H9 (cell line): ENCODE measurements at regions not wholly inside any gene's neighbourhood (a gene's known extent, or its start where the extent isn't known, plus 50 kb on each side); places are given as distances from the start of the nearest gene placed in this dataset.

Experiments
- DNase-seq: peaks from one replicate; pipeline ENCODE4 v3.0.0-alpha.2; 2017
- H2AFZ ChIP-seq: one replicate; pipeline ENCODE4 v1.6.1; 2013; ENCODE audit warnings: mild to moderate bottlenecking, low read length, control low read depth, moderate library complexity
- H2AK5ac ChIP-seq: 2 replicates; pipeline ENCODE4 v1.6.1; 2013; ENCODE audit warnings: low read length, control low read depth, mixed read lengths; ENCODE audit not compliant: insufficient read length
- H2BK120ac ChIP-seq: one replicate; pipeline ENCODE4 v1.6.1; 2013; ENCODE audit warnings: low read depth, mild to moderate bottlenecking, low read length, control low read depth, inconsistent platforms; ENCODE audit not compliant: poor library complexity, severe bottlenecking
- H2BK12ac ChIP-seq: 2 replicates; pipeline ENCODE4 v1.6.1; 2013; ENCODE audit warnings: low read length, control low read depth, mixed read lengths, low read depth; ENCODE audit not compliant: insufficient read length
- H2BK15ac ChIP-seq: 2 replicates; pipeline ENCODE4 v1.6.1; 2013; ENCODE audit warnings: low read depth, low read length, control low read depth
- H2BK20ac ChIP-seq: one replicate; pipeline ENCODE4 v1.6.1; 2013; ENCODE audit warnings: low read depth, mild to moderate bottlenecking, low read length, control low read depth, inconsistent platforms; ENCODE audit not compliant: poor library complexity, severe bottlenecking
- H2BK5ac ChIP-seq: 2 replicates; pipeline ENCODE4 v1.6.1; 2013; ENCODE audit warnings: low read length, control low read depth, mixed read lengths; ENCODE audit not compliant: insufficient read length
- H3K14ac ChIP-seq: 2 replicates; pipeline ENCODE4 v1.6.1; 2013; ENCODE audit warnings: low read length, control low read depth; ENCODE audit not compliant: insufficient read depth
- H3K18ac ChIP-seq: 2 replicates; pipeline ENCODE4 v1.6.1; 2013; ENCODE audit warnings: low read depth, mild to moderate bottlenecking, mixed read lengths, low read length, control low read depth; ENCODE audit not compliant: insufficient read length
- H3K23ac ChIP-seq: 2 replicates; pipeline ENCODE4 v1.6.1; 2013; ENCODE audit warnings: low read length, control low read depth, mixed read lengths, low read depth; ENCODE audit not compliant: insufficient read length
- H3K23me2 ChIP-seq: 2 replicates; pipeline ENCODE4 v1.6.1; 2013; ENCODE audit warnings: low read depth, mild to moderate bottlenecking, mixed read lengths, low read length, control low read depth; ENCODE audit not compliant: insufficient read length, poor library complexity, severe bottlenecking
- H3K27ac ChIP-seq: 2 replicates; pipeline ENCODE4 v1.5.1; 2013; ENCODE audit warnings: low read length, control low read depth, mixed read lengths, low read depth; ENCODE audit not compliant: insufficient read length
- H3K27me3 ChIP-seq: 2 replicates; pipeline ENCODE4 v1.6.1; 2013; ENCODE audit warnings: low read length, control low read depth, inconsistent platforms; ENCODE audit not compliant: insufficient read depth
- H3K4ac ChIP-seq: 2 replicates; pipeline ENCODE4 v1.6.1; 2013; ENCODE audit warnings: low read depth, mild to moderate bottlenecking, control low read depth, inconsistent platforms, low read length, moderate library complexity
- H3K4me1 ChIP-seq: 2 replicates; pipeline ENCODE4 v1.6.1; 2013; ENCODE audit warnings: low read length, control low read depth, inconsistent platforms; ENCODE audit not compliant: insufficient read depth
- H3K4me2 ChIP-seq: 2 replicates; pipeline ENCODE4 v1.6.1; 2013; ENCODE audit warnings: low read length, control low read depth, mixed read lengths; ENCODE audit not compliant: insufficient read length, insufficient read depth
- H3K56ac ChIP-seq: 2 replicates; pipeline ENCODE4 v1.6.1; 2013; ENCODE audit warnings: low read depth, mild to moderate bottlenecking, mixed read lengths, low read length, control low read depth; ENCODE audit not compliant: insufficient read length
- H3K79me1 ChIP-seq: 2 replicates; pipeline ENCODE4 v1.6.1; 2013; ENCODE audit warnings: low read depth, mild to moderate bottlenecking, moderate library complexity, low read length, control low read depth, inconsistent platforms; ENCODE audit not compliant: insufficient read depth, poor library complexity, severe bottlenecking
- H3K79me2 ChIP-seq: 2 replicates; pipeline ENCODE4 v1.6.1; 2013; ENCODE audit warnings: low read length, control low read depth, inconsistent platforms; ENCODE audit not compliant: insufficient read depth
- H3K9ac ChIP-seq: 2 replicates; pipeline ENCODE4 v1.6.1; 2013; ENCODE audit warnings: low read length, control low read depth, mixed read lengths; ENCODE audit not compliant: insufficient read length; ENCODE audit errors: extremely low read depth
- H3K9me3 ChIP-seq: one replicate; pipeline ENCODE4 v1.6.1; 2013; ENCODE audit warnings: low read depth, low read length, inconsistent platforms; ENCODE audit not compliant: control insufficient read depth
- H3T11ph ChIP-seq: one replicate; pipeline ENCODE4 v1.6.1; 2013; ENCODE audit warnings: mild to moderate bottlenecking, low read length, control low read depth, inconsistent platforms
- H4K20me1 ChIP-seq: one replicate; pipeline ENCODE4 v1.6.1; 2013; ENCODE audit not compliant: control insufficient read depth, insufficient read length, insufficient read depth
- H4K5ac ChIP-seq: 2 replicates; pipeline ENCODE4 v1.6.1; 2013; ENCODE audit warnings: low read depth, mild to moderate bottlenecking, mixed read lengths, low read length, control low read depth; ENCODE audit not compliant: insufficient read length
- H4K8ac ChIP-seq: replicated peaks from 2 replicates; pipeline ENCODE4 v1.6.1; 2013; ENCODE audit warnings: low read length, control low read depth, mixed read lengths, low read depth; ENCODE audit not compliant: insufficient read length
- H4K91ac ChIP-seq: 2 replicates; pipeline ENCODE4 v1.6.1; 2013; ENCODE audit warnings: low read depth, mild to moderate bottlenecking, moderate library complexity, mixed read lengths, low read length, control low read depth; ENCODE audit not compliant: insufficient read length
- H3K27ac Mint-ChIP-seq, 3 experiments: 2 replicates in 2 of 3; 3 replicates in 1 of 3; pipeline ENCODE4 v1.8.0; 2020 to 2021; ENCODE audit warnings: mixed read lengths in 3 of 3, mild to moderate bottlenecking in 1 of 3, moderate library complexity in 1 of 3
- H3K27me3 Mint-ChIP-seq: 2 replicates; pipeline ENCODE4 v1.8.0; 2021; ENCODE audit warnings: low read depth, mild to moderate bottlenecking, moderate library complexity, mixed read lengths
- H3K36me3 Mint-ChIP-seq, 3 experiments: 2 replicates in 2 of 3; 3 replicates in 1 of 3; pipeline ENCODE4 v1.8.0; 2020 to 2021; ENCODE audit warnings: low read depth in 3 of 3, mixed read lengths in 3 of 3; ENCODE audit not compliant: insufficient read depth in 1 of 3
- H3K4me1 Mint-ChIP-seq, 2 experiments: 2 replicates each; pipeline ENCODE4 v1.8.0; 2020; ENCODE audit warnings: mixed read lengths in 2 of 2
- H3K4me3 Mint-ChIP-seq, 2 experiments: 2 replicates in 1 of 2; 3 replicates in 1 of 2; pipeline ENCODE4 v1.8.0; 2020 to 2021; ENCODE audit warnings: mild to moderate bottlenecking in 2 of 2, mixed read lengths in 2 of 2, moderate library complexity in 1 of 2
- H3K9me3 Mint-ChIP-seq, 2 experiments: 2 replicates in 1 of 2; 3 replicates in 1 of 2; pipeline ENCODE4 v1.8.0; 2020; ENCODE audit warnings: mild to moderate bottlenecking in 2 of 2, mixed read lengths in 2 of 2, moderate library complexity in 1 of 2
- CTCF ChIP-seq: fragments of 200-600 bp; sonication (generic); conservative IDR thresholded peaks from 3 replicates; pipeline ENCODE4 v1.8.0; 2021; ENCODE audit warnings: antibody characterized with exemption, mild to moderate bottlenecking

- peaks cover 15 to 17% of the 10 kb centered on the region in 2 experiments for H3K4me1 Mint-ChIP-seq
- Histone ChIP-seq H3K27me3 (no peaks in the 10 kb centered on the region), H2AK5ac (no peak overlapping the region), H3K18ac (no peak overlapping the region), H2BK15ac (no peak overlapping the region), H3K14ac (no peak overlapping the region), H4K91ac (no peak overlapping the region), H3K23me2 (no peaks in the 10 kb centered on the region), H3K4me2 (no peak overlapping the region), H3K79me1 (no peaks in the 10 kb centered on the region), H3K9me3 (no peaks in the 10 kb centered on the region), H3K56ac (no peak overlapping the region), H3K4ac (no peak overlapping the region), H4K20me1 (no peaks in the 10 kb centered on the region), H3T11ph (no peak overlapping the region), H2BK12ac (no peak overlapping the region), H3K79me2 (no peaks in the 10 kb centered on the region), H4K5ac (no peak overlapping the region), H2AFZ (no peak overlapping the region), H3K27ac (no peak overlapping the region), H3K4me1 (peaks cover 2% of the 10 kb centered on the region; the same call in 1 of the 2 replicates), H3K9ac (no peak overlapping the region), H2BK20ac (no peak overlapping the region), H2BK5ac (no peak overlapping the region), H2BK120ac (no peak overlapping the region), H3K23ac (no peak overlapping the region), H4K8ac (no peak overlapping the region)
- H3K27ac Mint-ChIP-seq, result 0 out of 7 replicates have a peak overlapping the region, but pooled peaks of 1 of the 3 experiments have one; percentile 12
- H3K9me3 Mint-ChIP-seq, result no peaks in the 10 kb centered on the region
- no peak for TF ChIP-seq CTCF
- H3K27me3 Mint-ChIP-seq, result no peaks in the 10 kb centered on the region
- H3K36me3 Mint-ChIP-seq, result no peaks in the 10 kb centered on the region
- DNase-seq, result no peak
- H3K4me3 Mint-ChIP-seq, result no peak overlapping the region
Measured at GRCh38 chr6:98669371-98669770, 165.0 kb upstream of the POU3F2 start.
